BLaER1 treated with 17β-estradiol and CSF1 and Interleukin-3, amounts not matched to agents 10 nM and 100 nM (cell line): ENCODE measurements at regions not wholly inside any gene's neighbourhood (a gene's known extent, or its start where the extent isn't known, plus 50 kb on each side); places are given as distances from the start of the nearest gene placed in this dataset.
"Not testable (repeated sequence)": the region's sequence is repeated elsewhere in the genome, so short reads cannot be mapped to it uniquely, and the experiment has no call there.

Experiments
- H3K27ac ChIP-seq, 11 experiments: shearing (Covaris generic); formaldehyde crosslinking; 2 replicates each; pipeline ENCODE4 v1.8.1; 2022
- H3K27me3 ChIP-seq, 11 experiments: shearing (Covaris generic); formaldehyde crosslinking; 2 replicates each; pipeline ENCODE4 v1.8.1; 2022
- H3K36me3 ChIP-seq, 11 experiments: shearing (Covaris generic); formaldehyde crosslinking; 2 replicates each; pipeline ENCODE4 v1.8.1; 2022
- H3K4me1 ChIP-seq, 10 experiments: shearing (Covaris generic); formaldehyde crosslinking; 2 replicates each; pipeline ENCODE4 v1.8.1; 2022
- H3K4me2 ChIP-seq, 11 experiments: shearing (Covaris generic); formaldehyde crosslinking; 2 replicates each; pipeline ENCODE4 v1.8.1; 2022
- H3K4me3 ChIP-seq, 10 experiments: shearing (Covaris generic); formaldehyde crosslinking; 2 replicates each; pipeline ENCODE4 v1.8.1; 2022
- H3K9ac ChIP-seq, 11 experiments: shearing (Covaris generic); formaldehyde crosslinking; 2 replicates each; pipeline ENCODE4 v1.8.1; 2022
- H3K9me3 ChIP-seq, 11 experiments: shearing (Covaris generic); formaldehyde crosslinking; replicated peaks in 1 of 11; 2 replicates each; pipeline ENCODE4 v1.8.1; 2022
- H4K20me1 ChIP-seq, 11 experiments: shearing (Covaris generic); formaldehyde crosslinking; 2 replicates each; pipeline ENCODE4 v1.8.1; 2022
- Cebpa-rat ChIP-seq, 11 experiments: shearing (Covaris generic); IDR thresholded peaks; 2 replicates each; pipeline ENCODE4 v1.8.1; 2022

DNA sequence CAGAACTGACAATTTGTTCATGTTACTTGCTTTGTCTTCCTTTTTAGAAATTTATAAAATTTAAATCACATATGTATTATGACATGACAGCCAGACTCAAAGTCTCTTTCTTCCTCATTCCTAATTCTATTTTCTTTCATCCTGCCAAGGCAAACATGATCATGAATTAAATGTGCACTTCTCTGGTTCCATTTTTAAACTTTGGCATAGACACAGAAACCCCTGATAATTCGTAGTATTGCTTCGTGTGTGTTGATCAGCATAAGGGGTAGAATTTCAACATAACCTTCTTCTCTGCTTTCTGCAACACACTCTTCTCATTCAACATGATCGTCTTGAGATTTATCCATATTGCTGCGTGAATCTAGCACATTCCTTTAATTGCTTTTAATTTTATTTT lies 156.5 kb downstream of the AIPL1 start:
- no peak overlapping the region for H3K9ac ChIP-seq
- no peaks in the 10 kb centered on the region for H3K36me3 ChIP-seq
- H3K4me3 ChIP-seq = no peak overlapping the region
- no peak overlapping the region for H3K27ac ChIP-seq
- no peak for TF ChIP-seq Cebpa-rat (IDR thresholded peaks at IDR 0.05)
- no peaks in the 10 kb centered on the region for H3K27me3 ChIP-seq
- peaks cover 0 to 6% (median 0%) of the 10 kb centered on the region in 11 experiments; a peak in 3 of 22 replicates for H4K20me1 ChIP-seq
- no peaks in the 10 kb centered on the region for H3K4me1 ChIP-seq
- H3K4me2 ChIP-seq = no peak overlapping the region
- no peaks in the 10 kb centered on the region for H3K9me3 ChIP-seq

DNA sequence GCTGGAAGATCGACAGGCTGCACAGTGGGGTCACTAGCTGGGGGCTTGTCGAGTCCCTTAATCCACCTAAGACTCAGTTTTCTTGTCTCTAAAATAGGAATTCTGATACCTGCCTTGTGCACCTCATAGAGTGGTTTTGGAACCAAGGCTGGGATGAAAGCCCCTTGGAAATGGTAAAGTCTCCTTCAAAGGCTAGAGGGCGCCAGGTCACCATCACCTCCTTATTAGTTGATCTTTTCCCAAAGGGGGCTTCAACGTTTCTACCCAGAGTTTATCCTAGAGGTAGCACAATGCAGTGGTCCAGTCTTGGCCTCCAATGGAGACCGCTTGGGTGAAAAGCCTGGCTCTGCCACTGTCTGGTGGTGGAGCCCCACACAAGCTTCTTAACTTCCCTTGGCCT lies 158.2 kb downstream of the AIPL1 start:
- Histone ChIP-seq H3K27me3 (no peaks in the 10 kb centered on the region), H3K9me3 (no peaks in the 10 kb centered on the region), H3K27ac (no peak overlapping the region), H3K4me2 (no peak overlapping the region), H3K36me3 (no peaks in the 10 kb centered on the region), H3K9ac (no peak overlapping the region), H3K4me3 (no peak overlapping the region), H3K4me1 (no peaks in the 10 kb centered on the region), H4K20me1 (peaks cover 0 to 6% (median 0%) of the 10 kb centered on the region in 11 experiments; a peak in 3 of 22 replicates)
- no peak for TF ChIP-seq Cebpa-rat (IDR thresholded peaks at IDR 0.05)

DNA sequence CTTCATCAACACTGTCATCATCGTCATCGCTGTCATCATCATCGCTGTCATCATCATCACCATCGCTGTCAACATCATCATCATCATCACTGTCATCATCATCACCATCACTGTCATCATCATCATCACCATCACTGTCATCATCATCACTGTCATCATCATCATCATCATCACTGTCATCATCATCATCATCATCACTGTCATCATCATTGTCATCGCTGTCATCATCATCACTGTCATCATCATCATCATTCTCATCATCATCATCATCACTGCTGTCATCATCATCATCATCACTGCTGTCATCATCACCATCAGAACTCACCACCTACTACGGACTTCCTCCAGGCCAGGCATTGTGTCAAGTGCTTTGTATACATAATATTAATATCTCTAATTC lies 160.6 kb downstream of the AIPL1 start:
- peaks cover 0 to 6% (median 0%) of the 10 kb centered on the region in 11 experiments; a peak in 4 of 22 replicates for H4K20me1 ChIP-seq
- no peak for TF ChIP-seq Cebpa-rat (IDR thresholded peaks at IDR 0.05)
- H3K4me2 ChIP-seq = no peak overlapping the region
- H3K4me1 ChIP-seq = no peaks in the 10 kb centered on the region
- H3K9me3 ChIP-seq = no peaks in the 10 kb centered on the region
- H3K36me3 ChIP-seq = no peaks in the 10 kb centered on the region
- H3K4me3 ChIP-seq = no peak overlapping the region
- no peak overlapping the region for H3K9ac ChIP-seq
- no peak overlapping the region for H3K27ac ChIP-seq
- H3K27me3 ChIP-seq = no peaks in the 10 kb centered on the region

DNA sequence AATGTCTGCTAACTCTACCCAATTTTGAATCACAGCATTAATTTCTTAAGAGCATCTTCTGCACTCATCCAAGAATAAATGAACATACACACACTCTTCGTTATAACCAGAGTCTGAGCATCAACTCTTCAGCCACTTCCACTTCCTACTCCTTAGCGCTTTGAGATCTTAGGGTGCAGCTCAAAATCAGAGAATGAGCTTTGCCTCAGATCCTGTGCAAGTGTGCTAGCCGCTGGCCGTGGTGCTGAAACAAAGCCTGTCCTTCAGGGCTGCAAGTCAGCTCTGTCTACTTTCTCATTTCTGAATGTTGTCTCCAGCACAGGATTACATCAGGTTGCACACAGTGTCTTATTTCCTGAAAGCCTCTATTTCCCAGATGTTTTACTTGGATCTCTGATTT lies 165.4 kb downstream of the AIPL1 start:
- no peak overlapping the region for H3K4me3 ChIP-seq
- no peaks in the 10 kb centered on the region; a peak in 2 of 22 replicates for H4K20me1 ChIP-seq
- no peaks in the 10 kb centered on the region for H3K36me3 ChIP-seq
- H3K9me3 ChIP-seq = 0 out of 22 replicates have a peak, but pooled peaks cover 0 to 7% (median 0%) of the 10 kb centered on the region in 11 experiments
- H3K27me3 ChIP-seq = no peaks in the 10 kb centered on the region
- H3K4me2 ChIP-seq = no peak overlapping the region
- no peak overlapping the region for H3K27ac ChIP-seq
- H3K9ac ChIP-seq = no peak overlapping the region
- H3K4me1 ChIP-seq = no peaks in the 10 kb centered on the region
- TF ChIP-seq Cebpa-rat (IDR thresholded peaks at IDR 0.05) = no peak

DNA sequence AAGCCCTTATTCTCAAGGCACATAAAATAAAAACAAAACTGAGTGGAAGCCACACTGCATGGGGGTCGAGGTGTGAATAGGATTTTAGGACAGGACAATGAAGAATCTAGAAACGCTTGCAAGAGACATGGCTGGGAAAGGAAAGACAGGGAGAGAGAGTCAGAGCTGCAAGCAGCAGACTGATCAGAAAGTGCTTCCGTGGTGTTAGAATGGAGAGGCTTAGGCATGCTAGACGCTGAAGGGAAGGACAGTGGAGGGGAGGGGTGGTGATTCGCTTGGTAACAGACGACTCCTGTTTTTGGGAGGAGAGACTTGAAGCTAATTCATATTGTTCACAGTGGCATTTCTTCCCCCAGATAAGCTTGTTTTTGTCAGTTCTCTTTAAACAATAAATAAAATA lies 173.5 kb downstream of the AIPL1 start:
- Histone ChIP-seq H3K27me3 (no peaks in the 10 kb centered on the region), H3K4me3 (no peak overlapping the region), H3K27ac (no peak overlapping the region), H3K4me1 (no peaks in the 10 kb centered on the region), H3K36me3 (no peaks in the 10 kb centered on the region), H3K4me2 (no peak overlapping the region), H3K9ac (no peak overlapping the region), H3K9me3 (0 out of 22 replicates have a peak, but pooled peaks cover 0 to 7% (median 0%) of the 10 kb centered on the region in 11 experiments), H4K20me1 (no peaks in the 10 kb centered on the region; a peak in 2 of 22 replicates)
- TF ChIP-seq Cebpa-rat (IDR thresholded peaks at IDR 0.05) = no peak

DNA sequence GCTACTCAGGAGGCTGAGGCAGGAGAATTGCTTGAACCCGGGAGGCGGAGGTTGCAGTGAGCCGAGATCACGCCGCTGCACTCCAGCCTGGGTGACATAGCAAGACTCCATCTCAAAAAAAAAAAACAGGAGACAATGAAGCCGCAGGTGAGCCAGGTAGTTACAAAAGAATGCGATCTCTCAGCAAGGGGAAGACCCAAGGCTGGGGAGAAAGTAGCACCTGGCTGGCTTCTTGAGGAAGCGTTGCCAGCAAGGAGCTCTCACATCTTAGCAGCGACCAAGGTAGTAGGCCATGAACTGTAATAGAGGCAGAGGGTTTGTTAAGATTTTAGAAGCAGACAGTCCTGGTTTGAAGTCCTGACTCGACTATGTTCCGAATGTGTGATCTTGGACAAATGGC lies 175.0 kb downstream of the AIPL1 start:
- Histone ChIP-seq H3K27me3 (no peaks in the 10 kb centered on the region), H3K9me3 (no peaks in the 10 kb centered on the region), H3K36me3 (no peaks in the 10 kb centered on the region), H3K4me2 (no peak overlapping the region), H3K4me1 (no peaks in the 10 kb centered on the region), H4K20me1 (no peaks in the 10 kb centered on the region; a peak in 2 of 22 replicates), H3K4me3 (no peak overlapping the region), H3K27ac (no peak overlapping the region), H3K9ac (no peak overlapping the region)
- TF ChIP-seq Cebpa-rat (IDR thresholded peaks at IDR 0.05) = no peak

DNA sequence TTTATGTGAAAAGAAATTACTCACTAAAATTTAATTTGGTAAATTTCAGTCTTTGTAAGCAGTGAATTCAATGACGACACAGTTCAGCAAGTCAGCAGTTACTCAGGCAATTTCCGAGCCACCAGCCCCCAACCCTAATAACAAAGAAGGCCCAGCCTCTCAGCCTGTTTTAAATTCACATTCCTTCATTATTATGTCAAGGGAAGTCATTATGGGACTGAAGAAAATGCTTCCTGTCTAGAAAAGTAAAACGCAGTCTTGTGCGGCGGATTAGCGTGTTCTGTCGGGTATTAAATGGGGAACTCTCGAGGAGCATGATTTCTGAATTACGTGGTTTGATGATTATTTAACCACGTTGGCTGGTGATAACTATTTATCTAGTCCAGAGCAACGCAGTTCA lies 177.6 kb downstream of the AIPL1 start:
- Histone ChIP-seq H3K36me3 (no peaks in the 10 kb centered on the region), H3K9me3 (no peaks in the 10 kb centered on the region), H3K9ac (no peak overlapping the region), H3K27ac (no peak overlapping the region), H3K27me3 (no peaks in the 10 kb centered on the region), H3K4me2 (no peak overlapping the region), H3K4me3 (no peak overlapping the region), H3K4me1 (no peaks in the 10 kb centered on the region), H4K20me1 (no peaks in the 10 kb centered on the region; a peak in 2 of 22 replicates)
- TF ChIP-seq Cebpa-rat (IDR thresholded peaks at IDR 0.05) = no peak

DNA sequence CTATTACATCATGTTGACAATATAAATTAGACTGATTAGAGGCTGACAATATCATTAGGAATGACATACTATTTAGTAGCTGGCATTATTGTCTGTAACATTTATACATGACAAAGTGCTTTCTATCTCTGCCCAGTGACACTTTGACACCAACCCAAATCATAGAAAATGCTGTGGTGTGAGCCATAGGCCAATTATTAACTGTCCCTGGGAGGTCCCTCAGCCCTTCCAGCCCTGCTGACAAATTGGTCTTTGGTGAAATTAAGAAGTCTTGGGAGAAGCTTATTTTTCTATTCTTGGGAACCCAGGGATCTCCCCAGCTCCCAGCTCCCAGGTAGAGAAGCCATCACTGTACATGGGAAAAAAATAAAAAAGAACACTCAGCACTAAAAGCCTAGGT lies 179.6 kb downstream of the AIPL1 start:
- H4K20me1 ChIP-seq = no peaks in the 10 kb centered on the region; a peak in 1 of 22 replicates
- no peaks in the 10 kb centered on the region for H3K9me3 ChIP-seq
- no peaks in the 10 kb centered on the region for H3K27me3 ChIP-seq
- H3K4me3 ChIP-seq = no peak overlapping the region
- no peak overlapping the region for H3K27ac ChIP-seq
- H3K9ac ChIP-seq = no peak overlapping the region
- H3K4me1 ChIP-seq = no peaks in the 10 kb centered on the region
- no peak for TF ChIP-seq Cebpa-rat (IDR thresholded peaks at IDR 0.05)
- no peaks in the 10 kb centered on the region for H3K36me3 ChIP-seq
- H3K4me2 ChIP-seq = no peak overlapping the region

DNA sequence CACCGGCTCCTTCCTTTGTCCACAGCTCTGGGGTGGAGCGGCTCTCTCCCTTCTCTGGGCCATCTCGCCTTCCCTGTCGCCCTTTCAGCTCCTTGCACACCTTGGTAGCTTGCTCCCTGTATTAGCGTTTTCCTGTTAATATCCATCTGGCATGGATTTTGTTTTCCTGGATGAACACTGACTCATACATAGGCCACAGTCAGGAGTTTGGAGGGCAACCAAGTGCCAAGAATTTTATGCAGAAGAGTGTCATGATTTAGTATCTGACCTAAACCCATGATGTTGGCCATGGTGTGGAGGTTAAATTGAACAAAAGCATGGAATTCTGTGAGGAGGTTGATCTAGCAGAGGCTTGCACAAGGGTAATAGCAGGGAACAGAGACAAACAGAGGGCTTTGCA lies 180.9 kb downstream of the AIPL1 start:
- Histone ChIP-seq H4K20me1 (no peaks in the 10 kb centered on the region; a peak in 1 of 22 replicates), H3K27ac (no peak overlapping the region), H3K36me3 (no peaks in the 10 kb centered on the region), H3K9ac (no peak overlapping the region), H3K4me3 (no peak overlapping the region), H3K27me3 (no peaks in the 10 kb centered on the region), H3K9me3 (no peaks in the 10 kb centered on the region), H3K4me2 (no peak overlapping the region), H3K4me1 (no peaks in the 10 kb centered on the region)
- TF ChIP-seq Cebpa-rat (IDR thresholded peaks at IDR 0.05) = no peak

DNA sequence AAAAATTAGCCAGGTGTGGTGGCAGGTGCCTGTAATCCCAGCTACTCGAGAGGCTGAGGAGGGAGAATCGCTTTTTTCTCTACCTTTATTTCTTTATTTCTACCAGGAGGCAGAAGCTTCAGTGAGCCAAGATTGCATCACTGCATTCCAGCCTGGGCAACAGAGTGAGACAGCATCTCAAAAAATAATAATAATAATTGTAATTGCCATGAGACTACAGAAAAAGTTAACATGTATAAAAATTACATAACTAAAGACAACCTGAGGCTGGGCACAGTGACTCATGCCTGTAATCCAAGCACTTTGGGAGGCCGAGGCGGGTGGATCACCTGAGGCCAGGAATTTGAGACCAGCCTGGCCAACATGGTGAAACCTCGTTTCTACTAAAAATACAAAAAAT lies 181.5 kb downstream of the WSCD1 start:
- not testable (repeated sequence) for H3K4me2 ChIP-seq, H3K27me3 ChIP-seq, H3K4me3 ChIP-seq, H3K9me3 ChIP-seq, H3K27ac ChIP-seq, H3K36me3 ChIP-seq, H3K4me1 ChIP-seq, H4K20me1 ChIP-seq, H3K9ac ChIP-seq
